Osteoblast (primary cell): ENCODE measurements at regions not wholly inside any gene's neighbourhood (a gene's known extent, or its start where the extent isn't known, plus 50 kb on each side); places are given as distances from the start of the nearest gene placed in this dataset.

ENCODE experiments used
- DNase-seq: peaks from one replicate; pipeline ENCODE4 v3.0.0; 2011; ENCODE audit warnings: low spot score, mixed read lengths; ENCODE audit not compliant: insufficient read length; ENCODE audit errors: missing footprints
- H2AFZ ChIP-seq: 2 replicates; pipeline ENCODE4 v1.6.0; 2011; ENCODE audit warnings: mild to moderate bottlenecking, low read length
- H3K27ac ChIP-seq: 2 replicates; pipeline ENCODE4 v1.5.1; 2011; ENCODE audit warnings: mild to moderate bottlenecking, low read depth, low read length, moderate library complexity
- H3K27me3 ChIP-seq: 2 replicates; pipeline ENCODE4 v1.6.0; 2012; ENCODE audit warnings: mild to moderate bottlenecking, control low read depth, inconsistent platforms, low read length, moderate library complexity; ENCODE audit not compliant: insufficient read depth
- H3K36me3 ChIP-seq: 2 replicates; pipeline ENCODE4 v1.5.1; 2011; ENCODE audit warnings: mild to moderate bottlenecking, low read length, control low read depth, moderate library complexity; ENCODE audit not compliant: insufficient read depth
- H3K4me1 ChIP-seq: 2 replicates; pipeline ENCODE4 v1.5.1; 2011; ENCODE audit warnings: mild to moderate bottlenecking, low read length, control low read depth, moderate library complexity; ENCODE audit not compliant: insufficient read depth
- H3K4me2 ChIP-seq: 2 replicates; pipeline ENCODE4 v1.6.0; 2011; ENCODE audit warnings: mild to moderate bottlenecking, low read length; ENCODE audit not compliant: insufficient read depth
- H3K4me3 ChIP-seq: fragments of 200-600 bp; sonication (generic); 3 replicates; pipeline ENCODE4 v1.5.1; 2012; ENCODE audit warnings: mild to moderate bottlenecking, low read length, inconsistent platforms; ENCODE audit not compliant: insufficient read depth
- H3K79me2 ChIP-seq: 2 replicates; pipeline ENCODE4 v1.6.0; 2012; ENCODE audit warnings: mild to moderate bottlenecking, low read length, control low read depth, inconsistent platforms; ENCODE audit not compliant: insufficient read depth
- H3K9me3 ChIP-seq: 2 replicates; pipeline ENCODE4 v1.5.1; 2011; ENCODE audit warnings: low read depth, low read length, control low read depth
- H4K20me1 ChIP-seq: 2 replicates; pipeline ENCODE4 v1.6.0; 2012; ENCODE audit warnings: mild to moderate bottlenecking, low read length, control low read depth; ENCODE audit not compliant: insufficient read depth
- TF ChIP-seq, protein P1 (sequence below): IDR thresholded peaks from 2 replicates; pipeline ENCODE4 v1.5.1; 2011; ENCODE audit warnings: mild to moderate bottlenecking, low read depth, low read length, moderate library complexity; ENCODE audit errors: extremely low read depth

DNA sequence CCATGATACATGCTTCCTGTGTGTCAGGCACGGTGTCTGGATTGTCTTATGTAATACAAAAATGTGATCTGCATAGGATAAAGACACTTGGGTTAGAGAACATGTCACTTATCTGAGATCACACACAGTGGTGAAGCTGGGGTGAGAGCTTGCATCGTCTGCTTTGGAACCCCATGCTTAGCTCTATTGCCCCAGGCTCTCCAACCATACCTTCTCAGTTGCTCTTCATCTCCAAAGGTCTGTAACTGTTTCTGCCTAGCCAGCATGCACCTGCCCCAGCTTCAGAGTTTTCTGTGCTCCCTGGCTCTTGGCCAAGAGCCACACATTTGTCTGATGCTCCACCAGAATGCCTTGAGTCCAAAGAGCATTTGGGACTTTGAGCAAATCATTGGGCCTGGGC, 93.9 kb upstream of the COG2 start:
- no peak overlapping the region for H3K27ac ChIP-seq
- H3K9me3 ChIP-seq: no peaks in the 10 kb centered on the region
- DNase-seq: no peak
- H3K36me3 ChIP-seq: no peaks in the 10 kb centered on the region
- H3K4me3 ChIP-seq: no peak overlapping the region
- no peak overlapping the region for H2AFZ ChIP-seq
- H3K4me2 ChIP-seq: no peak overlapping the region
- H3K79me2 ChIP-seq: no peaks in the 10 kb centered on the region
- TF ChIP-seq, protein P1, sequence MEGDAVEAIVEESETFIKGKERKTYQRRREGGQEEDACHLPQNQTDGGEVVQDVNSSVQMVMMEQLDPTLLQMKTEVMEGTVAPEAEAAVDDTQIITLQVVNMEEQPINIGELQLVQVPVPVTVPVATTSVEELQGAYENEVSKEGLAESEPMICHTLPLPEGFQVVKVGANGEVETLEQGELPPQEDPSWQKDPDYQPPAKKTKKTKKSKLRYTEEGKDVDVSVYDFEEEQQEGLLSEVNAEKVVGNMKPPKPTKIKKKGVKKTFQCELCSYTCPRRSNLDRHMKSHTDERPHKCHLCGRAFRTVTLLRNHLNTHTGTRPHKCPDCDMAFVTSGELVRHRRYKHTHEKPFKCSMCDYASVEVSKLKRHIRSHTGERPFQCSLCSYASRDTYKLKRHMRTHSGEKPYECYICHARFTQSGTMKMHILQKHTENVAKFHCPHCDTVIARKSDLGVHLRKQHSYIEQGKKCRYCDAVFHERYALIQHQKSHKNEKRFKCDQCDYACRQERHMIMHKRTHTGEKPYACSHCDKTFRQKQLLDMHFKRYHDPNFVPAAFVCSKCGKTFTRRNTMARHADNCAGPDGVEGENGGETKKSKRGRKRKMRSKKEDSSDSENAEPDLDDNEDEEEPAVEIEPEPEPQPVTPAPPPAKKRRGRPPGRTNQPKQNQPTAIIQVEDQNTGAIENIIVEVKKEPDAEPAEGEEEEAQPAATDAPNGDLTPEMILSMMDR: no peak
- peaks cover 27% of the 10 kb centered on the region for H3K27me3 ChIP-seq
- no peaks in the 10 kb centered on the region for H4K20me1 ChIP-seq
- H3K4me1 ChIP-seq: no peaks in the 10 kb centered on the region

GRCh38 chr1:230545181-230545580, 97.1 kb upstream of the COG2 start:
- Histone ChIP-seq H3K4me2 (no peak overlapping the region), H3K27me3 (peaks cover 28% of the 10 kb centered on the region), H3K4me3 (no peak overlapping the region), H4K20me1 (no peaks in the 10 kb centered on the region), H3K36me3 (no peaks in the 10 kb centered on the region), H3K4me1 (peaks cover 3% of the 10 kb centered on the region), H2AFZ (no peak overlapping the region), H3K9me3 (no peaks in the 10 kb centered on the region), H3K79me2 (no peaks in the 10 kb centered on the region), H3K27ac (no peak overlapping the region)
- TF ChIP-seq, protein P1: no peak
- no peak for DNase-seq

GRCh38 chr1:230544758-230545157, 97.5 kb upstream of the COG2 start:
- TF ChIP-seq, protein P1: no peak
- Histone ChIP-seq H3K9me3 (no peaks in the 10 kb centered on the region), H3K4me3 (no peak overlapping the region), H3K4me1 (peaks cover 3% of the 10 kb centered on the region), H3K79me2 (no peaks in the 10 kb centered on the region), H3K27ac (no peak overlapping the region), H4K20me1 (no peaks in the 10 kb centered on the region), H3K4me2 (no peak overlapping the region), H3K27me3 (peaks cover 31% of the 10 kb centered on the region), H3K36me3 (no peaks in the 10 kb centered on the region), H2AFZ (no peak overlapping the region)
- DNase-seq: no peak

DNA sequence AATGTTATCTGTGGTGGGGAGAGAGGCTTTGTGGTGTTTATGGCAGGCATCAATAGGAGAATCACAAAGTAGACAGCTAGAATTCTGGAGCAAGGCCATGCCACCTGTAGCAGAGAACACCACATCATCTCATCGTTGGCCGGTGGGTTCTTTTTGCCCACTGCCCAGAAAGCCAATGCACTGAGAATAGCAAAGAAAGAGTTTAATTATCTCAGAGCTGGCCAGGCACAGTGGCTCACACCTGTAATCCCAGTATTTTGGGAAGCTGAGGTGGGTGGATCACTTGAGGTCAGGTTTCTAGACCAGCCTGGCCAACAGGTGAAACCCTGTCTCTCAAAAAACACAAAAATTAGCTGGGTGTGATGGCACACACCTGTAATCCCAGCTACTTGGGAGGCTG, 99.2 kb upstream of the COG2 start:
- Histone ChIP-seq H3K27ac (no peak overlapping the region), H3K4me3 (no peak overlapping the region), H3K4me2 (no peak overlapping the region), H3K27me3 (peaks cover 21% of the 10 kb centered on the region), H3K9me3 (no peaks in the 10 kb centered on the region), H3K4me1 (peaks cover 3% of the 10 kb centered on the region), H2AFZ (no peak overlapping the region), H3K79me2 (no peaks in the 10 kb centered on the region), H4K20me1 (no peaks in the 10 kb centered on the region), H3K36me3 (no peaks in the 10 kb centered on the region)
- no peak for DNase-seq
- TF ChIP-seq, protein P1: no peak
